K562 (cell line): ENCODE measurements at regions not wholly inside any gene's neighbourhood (a gene's known extent, or its start where the extent isn't known, plus 50 kb on each side); places are given as distances from the start of the nearest gene placed in this dataset.

Experiments
- ATAC-seq: fragments of 200-7000 bp; cut with Tn5 transposase; 3 replicates; pipeline ENCODE4 v1.9.1; 2020; ENCODE audit warnings: moderate library complexity
- BruUV-seq: library from RNA; stranded (reverse); fragments of 400-500 nt; replicated peaks from 2 replicates; lab custom pipeline; 2021; lab: Mats Ljungman, UMichigan
- CTCF ChIA-PET: fragments of 300-600 bp; formaldehyde crosslinking; extraction: SDS; loops from one replicate; lab custom pipeline; 2021; ENCODE audit warnings: low intra/inter-chr PET ratio; lab: Yijun Ruan, JAX
- POLR2A ChIA-PET: fragments of 300-600, 350-650 bp; sonication (Branson Sonifier 250); formaldehyde crosslinking; extraction: SDS; loops from one replicate; lab custom pipeline; 2021; ENCODE audit warnings: antibody characterized with exemption, inconsistent platforms; lab: Yijun Ruan, JAX
- DNase-seq, 4 experiments: peaks; one replicate each; pipeline versions ENCODE4 v3.0.0 to v3.0.0-alpha.2; 2011 to 2018; ENCODE audit warnings: low spot score in 3 of 4, mixed read lengths in 3 of 4; ENCODE audit errors: extremely low read depth in 1 of 4
- FAIRE-seq: peaks from 2 replicates; lab custom pipeline; 2011; peaks lifted over from hg19 to GRCh38; lab: Jason Lieb, UNC
- H2AFZ ChIP-seq: 2 replicates; pipeline ENCODE4 v1.6.0; 2011; ENCODE audit warnings: low read depth, low read length, control low read depth, inconsistent platforms
- H3K27ac ChIP-seq: fragments of 200-600 bp; 3 replicates; pipeline ENCODE4 v1.8.0; 2011; ENCODE audit warnings: low read depth, mild to moderate bottlenecking, control low read depth, inconsistent platforms, low read length, moderate library complexity, mixed read lengths; ENCODE audit errors: extremely low read depth
- H3K27me3 ChIP-seq, 2 experiments: fragments of 300-600 bp in 1 of 2; 2 replicates in 1 of 2; 3 replicates in 1 of 2; pipeline versions ENCODE4 v1.6.0 to v1.8.0; 2011; ENCODE audit warnings: inconsistent platforms in 2 of 2, low read length in 2 of 2, mild to moderate bottlenecking in 1 of 2, mixed read lengths in 1 of 2, moderate library complexity in 1 of 2; ENCODE audit not compliant: control insufficient read depth in 2 of 2, insufficient read depth in 2 of 2
- H3K36me3 ChIP-seq: fragments of 300-600 bp; 3 replicates; pipeline ENCODE4 v1.8.0; 2011; ENCODE audit warnings: mild to moderate bottlenecking, low read length, inconsistent platforms; ENCODE audit not compliant: control insufficient read depth, insufficient read depth
- H3K4me1 ChIP-seq, 2 experiments: fragments of 200-600 bp in 1 of 2; replicated peaks in 1 of 2; 2 replicates in 1 of 2; 3 replicates in 1 of 2; pipeline versions ENCODE4 v1.5.1 to v1.8.0; 2011; ENCODE audit warnings: inconsistent platforms in 2 of 2, low read length in 2 of 2, mild to moderate bottlenecking in 1 of 2, mixed read lengths in 1 of 2, moderate library complexity in 1 of 2; ENCODE audit not compliant: control insufficient read depth in 2 of 2, insufficient read depth in 2 of 2
- H3K4me2 ChIP-seq: 2 replicates; pipeline ENCODE4 v1.6.1; 2011; ENCODE audit warnings: low read length, control low read depth, inconsistent platforms, mixed read lengths; ENCODE audit not compliant: insufficient read depth
- H3K4me3 ChIP-seq: fragments of 200-600 bp; sonication (generic), shearing (Covaris generic); 2 replicates; pipeline ENCODE4 v1.5.1; 2016; ENCODE audit warnings: control low read depth, inconsistent platforms
- H3K79me2 ChIP-seq: fragments of 200-600 bp; 3 replicates; pipeline ENCODE4 v1.8.0; 2011; ENCODE audit warnings: low read length, inconsistent platforms; ENCODE audit not compliant: control insufficient read depth, insufficient read depth
- H3K9ac ChIP-seq, 2 experiments: 2 replicates each; pipeline versions ENCODE4 v1.6.0 to v1.6.1; 2011; ENCODE audit warnings: low read depth in 2 of 2, low read length in 2 of 2, control low read depth in 1 of 2, inconsistent platforms in 1 of 2, mild to moderate bottlenecking in 1 of 2, mixed read lengths in 1 of 2; ENCODE audit not compliant: insufficient read depth in 1 of 2
- H3K9me1 ChIP-seq: one replicate; pipeline ENCODE4 v1.6.0; 2011; ENCODE audit warnings: inconsistent platforms, mild to moderate bottlenecking, low read length, moderate library complexity; ENCODE audit not compliant: control insufficient read depth, insufficient read depth
- H3K9me3 ChIP-seq: replicated peaks from 2 replicates; pipeline ENCODE4 v1.5.1; 2011; ENCODE audit warnings: low read depth, low read length, inconsistent platforms; ENCODE audit not compliant: control insufficient read depth, insufficient read depth
- H4K20me1 ChIP-seq: replicated peaks from 2 replicates; pipeline ENCODE4 v1.6.1; 2011; ENCODE audit warnings: low read length, inconsistent platforms, mixed read lengths; ENCODE audit not compliant: control insufficient read depth, insufficient read depth
- BMI1 ChIP-seq: fragments of 150-350 bp; IDR thresholded peaks from 2 replicates; pipeline ENCODE4 v1.6.1; 2014; ENCODE audit warnings: low read length
- CREBBP ChIP-seq: IDR thresholded peaks from one replicate; pipeline ENCODE4 v1.6.1; 2012; ENCODE audit warnings: low read depth, mild to moderate bottlenecking, control low read depth, inconsistent platforms, low read length
- CXXC5 ChIP-seq: fragments of 250-450 bp; sonication (Bioruptor Pico); IDR thresholded peaks from 2 replicates; pipeline ENCODE4 v1.8.0; 2022; ENCODE audit warnings: inconsistent platforms, mild to moderate bottlenecking, moderate library complexity
- ESRRB ChIP-seq: fragments of 250-450 bp; sonication (Bioruptor Pico); IDR thresholded peaks from 2 replicates; pipeline ENCODE4 v1.5.0; 2020; ENCODE audit warnings: mild to moderate bottlenecking, moderate library complexity, borderline replicate concordance
- EWSR1 ChIP-seq: fragments of 450-650 bp; IDR thresholded peaks from 2 replicates; pipeline ENCODE4 v1.6.1; 2018; ENCODE audit warnings: borderline replicate concordance, mild to moderate bottlenecking, low read depth, moderate library complexity; ENCODE audit not compliant: partially characterized antibody
- FOXJ2 ChIP-seq: fragments of 200-800 bp; sonication (Bioruptor generic); IDR thresholded peaks from 2 replicates; pipeline ENCODE4 v1.6.1; 2016; ENCODE audit warnings: missing genetic modification characterization, missing compliant biosample characterization
- HMGXB4 ChIP-seq: sonication (generic); formaldehyde crosslinking; IDR thresholded peaks from 2 replicates; pipeline ENCODE4 v1.8.1; 2023; ENCODE audit warnings: mild to moderate bottlenecking, missing genetic modification reagents
- MECOM ChIP-seq: fragments of 250-450 bp; sonication (Bioruptor Pico); IDR thresholded peaks from 2 replicates; pipeline ENCODE4 v1.8.0; 2022; ENCODE audit warnings: inconsistent platforms
- PHF20 ChIP-seq: fragments of 450-650 bp; IDR thresholded peaks from 2 replicates; pipeline ENCODE4 v1.6.1; 2018; ENCODE audit not compliant: partially characterized antibody
- SMAD2 ChIP-seq: fragments of 150-350 bp; IDR thresholded peaks from 2 replicates; pipeline ENCODE4 v1.6.1; 2014; ENCODE audit warnings: low read depth, mild to moderate bottlenecking, low read length
- SMARCA5 ChIP-seq: fragments of 450-650 bp; IDR thresholded peaks from 2 replicates; pipeline ENCODE4 v1.6.1; 2016
- ZFP1 ChIP-seq: fragments of 450-650 bp; formaldehyde crosslinking; IDR thresholded peaks from 2 replicates; pipeline ENCODE4 v1.4.0; 2020; ENCODE audit warnings: mild to moderate bottlenecking, mixed read lengths
- ZNF253 ChIP-seq: fragments of 250-450 bp; sonication (Bioruptor Pico); conservative IDR thresholded peaks from 2 replicates; pipeline ENCODE4 v1.6.1; 2021; ENCODE audit warnings: mild to moderate bottlenecking
- ZNF507 ChIP-seq: conservative IDR thresholded peaks from 2 replicates; pipeline ENCODE4 v1.6.1; 2017; ENCODE audit warnings: missing genetic modification characterization, missing compliant biosample characterization
- ZNF592 ChIP-seq: fragments of 450-650 bp; IDR thresholded peaks from 2 replicates; pipeline ENCODE4 v1.6.1; 2017; ENCODE audit warnings: antibody characterized with exemption, mild to moderate bottlenecking
- ZNF76 ChIP-seq: fragments of 250-450 bp; sonication (Bioruptor Pico); IDR thresholded peaks from 2 replicates; pipeline ENCODE4 v1.4.0; 2020; ENCODE audit warnings: mild to moderate bottlenecking, moderate library complexity, borderline replicate concordance
- ZNF778 ChIP-seq: fragments of 450-650 bp; formaldehyde crosslinking; IDR thresholded peaks from 2 replicates; pipeline ENCODE4 v1.4.0; 2020; ENCODE audit warnings: mild to moderate bottlenecking, moderate library complexity
- WGBS: fragments of 100-300 bp; shearing (Covaris generic); methylation state at CpG from one replicate; pipeline ENCODE4 v1.1.6; 2016; ENCODE audit warnings: low coverage, mixed read lengths; ENCODE audit not compliant: insufficient coverage; ENCODE audit errors: missing lambda C conversion rate; 5-methylcytosine and 5-hydroxymethylcytosine counted together
- in situ Hi-C: fragments of 300-500 bp; cut with MboI; formaldehyde crosslinking; loops from 4 replicates; pipeline ENCODE4 v1.15.0; 2018; ENCODE audit warnings: inconsistent platforms, mixed read lengths
- intact Hi-C: fragments of 100-400 bp; cut with micrococcal nuclease; formaldehyde crosslinking; loops from 2 replicates; pipeline ENCODE4 v1.14.2; 2022

- CTCF ChIA-PET, result no interaction called here
- TF ChIP-seq ZNF76 (CRISPR knock-in tag), result no peak
- TF ChIP-seq CREBBP, result no peak
- no peak for TF ChIP-seq HMGXB4 (CRISPR knock-in tag)
- no peak for TF ChIP-seq PHF20
- no peak for TF ChIP-seq CXXC5 (CRISPR knock-in tag)
- TF ChIP-seq BMI1, result no peak
- no peak for TF ChIP-seq SMARCA5
- no peak for TF ChIP-seq ZNF778 (CRISPR knock-in tag)
- no peak for TF ChIP-seq MECOM
- no peak for TF ChIP-seq ESRRB (CRISPR knock-in tag)
- TF ChIP-seq FOXJ2 (tag), result no peak
- TF ChIP-seq EWSR1, result no peak
- no peak for TF ChIP-seq ZFP1 (CRISPR knock-in tag)
- TF ChIP-seq SMAD2, result no peak
- TF ChIP-seq ZNF592, result no peak
- TF ChIP-seq ZNF253 (CRISPR knock-in tag), result no peak
- no peak for TF ChIP-seq ZNF507 (tag)
- ATAC-seq, result no peak
- no peaks in the 10 kb centered on the region; the same call in 1 of the 2 replicates for H3K9me3 ChIP-seq
- no peaks in the 10 kb centered on the region for H3K36me3 ChIP-seq
- H3K4me3 ChIP-seq, result no peak overlapping the region
- intact Hi-C loops, result no loop called here
- no peaks in the 10 kb centered on the region for H3K79me2 ChIP-seq
- FAIRE-seq, result no peak
- H3K9me1 ChIP-seq, result no peaks in the 10 kb centered on the region
- in situ Hi-C loops, result no loop called here
- no peaks in the 10 kb centered on the region for H3K27me3 ChIP-seq
- DNase-seq, result no peak
- H3K9ac ChIP-seq, result no peak overlapping the region
- H3K4me2 ChIP-seq, result no peak overlapping the region
- no TSS peak for BruUV-seq
- H3K27ac ChIP-seq, result no peak overlapping the region
- WGBS, result 0% methylated on average over 1 of the region's 1 CpG
- H3K4me1 ChIP-seq, result no peaks in the 10 kb centered on the region
- H4K20me1 ChIP-seq, result no peaks in the 10 kb centered on the region
- H2AFZ ChIP-seq, result no peak overlapping the region
- POLR2A ChIA-PET, result no interaction called here
These were observed 866.2 kb downstream of the LRRIQ3 start for GRCh38 chr1:73331726-73332125.
